ENCODE measurements at regions not wholly inside any gene's neighbourhood (a gene's known extent, or its start where the extent isn't known, plus 50 kb on each side); places are given as distances from the start of the nearest gene placed in this dataset.
A peak's percentile ranks its signal among the peaks of the same experiment; 100 is the strongest.

DNA sequence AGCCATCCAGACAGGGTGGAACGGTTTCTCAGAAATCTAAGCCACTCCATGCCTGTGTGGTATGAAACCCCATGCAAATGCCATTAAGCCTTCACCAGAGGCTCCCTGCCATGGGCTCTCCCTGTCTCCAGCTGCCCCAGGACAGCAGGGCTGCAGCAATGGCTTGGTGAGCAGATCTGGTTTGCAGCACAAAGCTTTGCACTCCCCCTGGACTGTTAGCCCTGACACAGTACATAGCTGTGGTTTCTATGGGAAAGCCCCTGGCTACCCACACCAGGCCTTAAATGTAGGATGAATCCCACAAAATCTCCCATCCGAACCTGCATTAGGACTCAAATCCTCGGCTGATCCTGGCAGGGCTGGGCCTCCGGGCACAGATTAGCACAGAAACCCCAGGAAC is 291.6 kb downstream of the TNS1 start:
- no peak overlapping the region for H3K4me3 ChIP-seq (ENCODE audit: low read depth, low read length)
- H3K36me3 ChIP-seq, result no peaks in the 10 kb centered on the region
- no peak overlapping the region for H3K27ac ChIP-seq

DNA sequence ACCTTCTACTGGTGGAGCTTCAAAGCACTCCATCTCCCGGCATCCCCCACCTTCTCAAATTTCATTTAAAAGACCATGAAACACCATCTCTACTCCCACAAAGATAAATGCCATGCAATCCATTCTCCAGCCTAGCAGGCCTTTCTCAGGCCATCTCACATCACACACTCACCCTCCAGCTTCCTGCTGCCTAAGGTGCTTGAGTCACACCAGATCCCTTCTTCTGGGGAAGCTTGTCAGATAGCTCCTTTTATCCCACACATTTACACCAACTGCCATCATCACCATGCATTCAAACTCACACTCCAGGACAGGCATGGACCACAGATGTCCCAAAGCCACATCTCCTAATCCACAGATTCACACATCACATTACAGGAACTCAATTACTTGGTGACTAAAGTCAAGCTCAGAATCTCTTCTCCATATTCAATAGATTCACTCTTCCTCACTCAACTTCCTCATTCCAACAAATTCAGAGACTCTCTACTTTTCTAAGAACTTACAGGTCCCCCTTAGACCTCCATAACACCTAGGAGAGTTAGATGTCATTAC is 292.5 kb downstream of the TNS1 start:
- Histone ChIP-seq H3K27ac (no peak overlapping the region), H3K27me3 (ENCODE audit: insufficient read depth, low read depth, severe bottlenecking) (no peaks in the 10 kb centered on the region), H3K36me3 (no peaks in the 10 kb centered on the region), H3K4me3 (ENCODE audit: low read depth, low read length) (no peak overlapping the region), H3K9me3 (ENCODE audit: severe bottlenecking) (no peaks in the 10 kb centered on the region)
- TF ChIP-seq, protein P1, sequence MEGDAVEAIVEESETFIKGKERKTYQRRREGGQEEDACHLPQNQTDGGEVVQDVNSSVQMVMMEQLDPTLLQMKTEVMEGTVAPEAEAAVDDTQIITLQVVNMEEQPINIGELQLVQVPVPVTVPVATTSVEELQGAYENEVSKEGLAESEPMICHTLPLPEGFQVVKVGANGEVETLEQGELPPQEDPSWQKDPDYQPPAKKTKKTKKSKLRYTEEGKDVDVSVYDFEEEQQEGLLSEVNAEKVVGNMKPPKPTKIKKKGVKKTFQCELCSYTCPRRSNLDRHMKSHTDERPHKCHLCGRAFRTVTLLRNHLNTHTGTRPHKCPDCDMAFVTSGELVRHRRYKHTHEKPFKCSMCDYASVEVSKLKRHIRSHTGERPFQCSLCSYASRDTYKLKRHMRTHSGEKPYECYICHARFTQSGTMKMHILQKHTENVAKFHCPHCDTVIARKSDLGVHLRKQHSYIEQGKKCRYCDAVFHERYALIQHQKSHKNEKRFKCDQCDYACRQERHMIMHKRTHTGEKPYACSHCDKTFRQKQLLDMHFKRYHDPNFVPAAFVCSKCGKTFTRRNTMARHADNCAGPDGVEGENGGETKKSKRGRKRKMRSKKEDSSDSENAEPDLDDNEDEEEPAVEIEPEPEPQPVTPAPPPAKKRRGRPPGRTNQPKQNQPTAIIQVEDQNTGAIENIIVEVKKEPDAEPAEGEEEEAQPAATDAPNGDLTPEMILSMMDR (IDR thresholded peaks at IDR 0.05; ENCODE audit: low read depth, low read length), result no peak
- no peak for DNase-seq

More for the DNA sequence above, 291.6 kb downstream of the TNS1 start:
- TF ChIP-seq, protein P1 (IDR thresholded peaks at IDR 0.05; ENCODE audit: low read depth, low read length), result no peak
- Histone ChIP-seq H3K27me3 (ENCODE audit: insufficient read depth, low read depth, severe bottlenecking) (no peaks in the 10 kb centered on the region), H3K9me3 (ENCODE audit: severe bottlenecking) (no peaks in the 10 kb centered on the region)
- DNase-seq, result peak; percentile 48

DNA sequence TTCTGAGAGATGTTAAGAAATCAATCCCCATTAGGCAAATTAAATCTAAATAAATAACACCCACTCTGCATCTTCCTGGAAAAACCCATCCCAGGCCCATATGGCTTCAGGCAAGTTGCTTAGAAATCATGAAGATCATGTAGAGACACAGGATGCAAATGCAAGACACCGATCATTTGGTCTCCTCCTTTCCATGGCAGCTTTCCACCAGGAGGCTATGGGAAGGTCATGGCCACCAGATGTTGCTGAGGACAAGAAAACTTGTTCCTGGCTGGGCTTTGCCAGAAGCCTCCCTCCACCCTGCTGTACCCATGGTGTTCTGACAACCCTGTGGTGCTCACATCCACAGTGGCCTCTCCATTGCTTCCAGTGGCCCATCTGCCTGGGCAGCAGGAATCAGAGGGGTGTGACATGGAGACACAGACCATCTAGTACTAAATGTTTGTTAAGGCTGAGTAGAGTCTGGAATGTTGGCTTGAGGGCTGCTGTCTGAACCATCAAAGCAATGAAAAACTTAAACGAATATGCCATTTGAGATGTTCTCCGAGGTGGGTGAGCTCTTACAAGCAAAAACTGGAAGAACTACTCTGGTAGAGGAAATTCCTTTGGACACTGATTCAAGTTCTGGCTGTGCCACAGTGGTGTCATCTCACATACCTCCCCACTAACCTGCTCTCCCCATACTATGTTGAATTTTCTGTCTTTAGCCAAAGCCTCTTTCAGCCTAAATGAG is 293.2 kb downstream of the TNS1 start:
- Histone ChIP-seq H3K36me3 (no peaks in the 10 kb centered on the region), H3K27me3 (ENCODE audit: insufficient read depth, low read depth, severe bottlenecking) (no peaks in the 10 kb centered on the region), H3K27ac (no peak overlapping the region), H3K9me3 (ENCODE audit: severe bottlenecking) (no peaks in the 10 kb centered on the region), H3K4me3 (ENCODE audit: low read depth, low read length) (no peak overlapping the region)
- no peak for DNase-seq
- TF ChIP-seq, protein P1 (IDR thresholded peaks at IDR 0.05; ENCODE audit: low read depth, low read length), result no peak

DNA sequence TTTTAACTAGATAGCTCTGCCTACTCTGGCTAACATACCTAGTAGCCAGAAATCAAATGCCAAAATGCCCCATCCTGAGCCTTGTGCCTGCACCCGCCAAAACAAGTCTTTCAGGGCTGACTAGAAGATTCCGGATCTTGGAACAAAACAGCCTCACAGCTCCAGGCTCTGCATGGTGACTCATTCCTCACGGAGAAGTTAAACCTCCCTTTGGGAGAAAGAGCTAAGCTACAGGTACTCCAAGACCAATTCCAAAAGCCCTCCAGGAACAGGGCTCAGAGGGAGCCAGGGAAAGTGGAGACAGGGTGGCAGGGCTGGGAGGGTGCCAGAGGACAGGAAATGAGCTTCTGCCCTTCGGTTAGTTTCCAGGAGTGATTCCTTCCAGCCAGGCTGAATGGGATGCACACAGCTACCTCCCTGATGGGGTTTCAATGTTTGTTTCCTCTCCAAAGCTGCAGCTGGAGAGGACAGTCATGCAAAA is 295.6 kb downstream of the TNS1 start:
- no peaks in the 10 kb centered on the region for H3K27me3 ChIP-seq (ENCODE audit: insufficient read depth, low read depth, severe bottlenecking)
- no peak overlapping the region for H3K4me3 ChIP-seq (ENCODE audit: low read depth, low read length)
- H3K36me3 ChIP-seq, result no peaks in the 10 kb centered on the region
- no peaks in the 10 kb centered on the region for H3K9me3 ChIP-seq (ENCODE audit: severe bottlenecking)
- TF ChIP-seq, protein P1 (IDR thresholded peaks at IDR 0.05; ENCODE audit: low read depth, low read length), result no peak
- DNase-seq, result no peak
- no peak overlapping the region for H3K27ac ChIP-seq

DNA sequence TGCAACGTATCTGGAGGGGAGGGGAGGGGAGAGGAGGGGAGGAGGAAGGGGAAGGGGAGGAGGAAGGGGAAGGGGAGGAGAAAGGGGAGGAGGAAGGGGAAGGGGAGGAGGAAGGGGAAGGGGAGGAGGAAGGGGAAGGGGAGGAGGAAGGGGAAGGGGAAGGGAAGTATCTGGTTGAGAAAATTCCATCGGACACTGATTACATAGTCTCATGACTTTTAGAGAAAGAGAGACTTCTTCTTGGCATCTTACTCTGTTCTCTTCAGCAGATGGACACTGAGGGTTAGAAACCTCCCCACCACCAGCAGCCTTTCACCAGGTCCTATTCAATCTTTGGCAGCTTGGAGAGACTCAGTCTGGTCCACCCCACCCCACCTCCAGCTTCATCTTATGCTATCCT is 296.3 kb downstream of the TNS1 start:
- Histone ChIP-seq H3K27ac (no peak overlapping the region), H3K9me3 (ENCODE audit: severe bottlenecking) (no peaks in the 10 kb centered on the region), H3K4me3 (ENCODE audit: low read depth, low read length) (no peak overlapping the region), H3K27me3 (ENCODE audit: insufficient read depth, low read depth, severe bottlenecking) (no peaks in the 10 kb centered on the region), H3K36me3 (no peaks in the 10 kb centered on the region)
- TF ChIP-seq, protein P1 (IDR thresholded peaks at IDR 0.05; ENCODE audit: low read depth, low read length), result no peak
- no peak for DNase-seq

Measured in WERI-Rb-1 (cell line).